OCI-LY1 (cell line): ENCODE measurements at regions not wholly inside any gene's neighbourhood (a gene's known extent, or its start where the extent isn't known, plus 50 kb on each side); places are given as distances from the start of the nearest gene placed in this dataset.

Experiments
- H2AFZ ChIP-seq: fragments of 200-600 bp; sonication (generic), shearing (Covaris generic); 2 replicates; pipeline ENCODE4 v1.6.0; 2014; ENCODE audit warnings: antibody characterized with exemption, mild to moderate bottlenecking, low read length
- H3F3A ChIP-seq: fragments of 200-600 bp; sonication (generic), shearing (Covaris generic); 2 replicates; pipeline ENCODE4 v1.6.0; 2014; ENCODE audit warnings: mild to moderate bottlenecking, antibody characterized with exemption, low read length, moderate library complexity; ENCODE audit not compliant: insufficient read depth
- H3K27ac ChIP-seq: fragments of 200-600 bp; sonication (generic); 2 replicates; pipeline ENCODE4 v1.5.1; 2014; ENCODE audit warnings: low read length, mixed run types, mild to moderate bottlenecking, low read depth; ENCODE audit not compliant: poor library complexity, severe bottlenecking
- H3K27me3 ChIP-seq: fragments of 200-600 bp; sonication (generic); 2 replicates; pipeline ENCODE4 v1.6.0; 2014; ENCODE audit warnings: antibody characterized with exemption, mild to moderate bottlenecking, low read length, moderate library complexity; ENCODE audit not compliant: insufficient read depth
- H3K36me3 ChIP-seq: fragments of 200-600 bp; sonication (generic); 2 replicates; pipeline ENCODE4 v1.6.1; 2014; ENCODE audit warnings: mild to moderate bottlenecking, antibody characterized with exemption, low read length, moderate library complexity, mixed read lengths; ENCODE audit not compliant: insufficient read depth
- H3K4me1 ChIP-seq: fragments of 200-600 bp; sonication (generic); 2 replicates; pipeline ENCODE4 v1.5.1; 2014; ENCODE audit warnings: mild to moderate bottlenecking, low read length, moderate library complexity; ENCODE audit not compliant: insufficient read depth, severe bottlenecking
- H3K4me2 ChIP-seq: fragments of 200-600 bp; sonication (generic), shearing (Covaris generic); 2 replicates; pipeline ENCODE4 v1.6.1; 2014; ENCODE audit warnings: low read length
- H3K4me3 ChIP-seq: fragments of 200-600 bp; sonication (generic); 2 replicates; pipeline ENCODE4 v1.5.1; 2014; ENCODE audit warnings: low read length, low read depth, mild to moderate bottlenecking, mixed read lengths; ENCODE audit not compliant: poor library complexity, severe bottlenecking
- H3K79me2 ChIP-seq: fragments of 200-600 bp; shearing (Covaris generic); 2 replicates; pipeline ENCODE4 v1.6.1; 2016; ENCODE audit warnings: mixed run types, low read length, mixed read lengths; ENCODE audit not compliant: insufficient read depth
- H3K9ac ChIP-seq: fragments of 200-600 bp; sonication (generic), shearing (Covaris generic); 2 replicates; pipeline ENCODE4 v1.6.1; 2014; ENCODE audit warnings: mild to moderate bottlenecking, low read length, mixed read lengths
- H3K9me2 ChIP-seq: fragments of 200-600 bp; sonication (generic), shearing (Covaris generic); 2 replicates; pipeline ENCODE4 v1.6.1; 2014; ENCODE audit warnings: low read depth, mild to moderate bottlenecking, low read length, mixed read lengths
- H3K9me3 ChIP-seq: fragments of 200-600 bp; shearing (Covaris generic); 2 replicates; pipeline ENCODE4 v1.6.1; 2014; ENCODE audit warnings: low read length, mixed read lengths
- H4K20me1 ChIP-seq: fragments of 200-600 bp; sonication (generic), shearing (Covaris generic); 2 replicates; pipeline ENCODE4 v1.6.0; 2016; ENCODE audit warnings: mild to moderate bottlenecking, low read length; ENCODE audit not compliant: insufficient read depth
- CTCF ChIP-seq: fragments of 200-600 bp; sonication (generic), shearing (Covaris generic); IDR thresholded peaks from 2 replicates; pipeline ENCODE4 v1.5.1; 2017; ENCODE audit warnings: mild to moderate bottlenecking, antibody characterized with exemption, low read length, moderate library complexity, mixed read lengths
- EZH2 ChIP-seq: fragments of 200-600 bp; sonication (generic), shearing (Covaris generic); IDR thresholded peaks from 2 replicates; pipeline ENCODE4 v1.8.0; 2017; ENCODE audit warnings: borderline replicate concordance, mixed run types, mild to moderate bottlenecking, antibody characterized with exemption, low read length, moderate library complexity, mixed read lengths

- Histone ChIP-seq H3K27me3 (no peaks in the 10 kb centered on the region), H3K27ac (no peak overlapping the region), H4K20me1 (no peaks in the 10 kb centered on the region), H3F3A (no peaks in the 10 kb centered on the region), H3K79me2 (no peaks in the 10 kb centered on the region), H2AFZ (no peak overlapping the region), H3K36me3 (no peaks in the 10 kb centered on the region), H3K4me1 (no peaks in the 10 kb centered on the region), H3K9me3 (no peaks in the 10 kb centered on the region), H3K9me2 (no peaks in the 10 kb centered on the region), H3K9ac (no peak overlapping the region), H3K4me3 (no peak overlapping the region), H3K4me2 (no peak overlapping the region)
- TF ChIP-seq EZH2 (no peak), CTCF (no peak)
Measured at GRCh38 chr16:65181071-65181561, 59.3 kb upstream of the CDH11 start.

GRCh38 chr16:65178151-65178550 is 56.3 kb upstream of the CDH11 start:
- Histone ChIP-seq H4K20me1 (no peaks in the 10 kb centered on the region), H3K27me3 (no peaks in the 10 kb centered on the region)

GRCh38 chr16:65176603-65177002 is 54.7 kb upstream of the CDH11 start:
- no peaks in the 10 kb centered on the region for H3F3A ChIP-seq
- H3K27me3 ChIP-seq, result no peaks in the 10 kb centered on the region
- no peak overlapping the region for H3K4me2 ChIP-seq
- H4K20me1 ChIP-seq, result no peaks in the 10 kb centered on the region
- no peaks in the 10 kb centered on the region for H3K79me2 ChIP-seq
- H3K4me3 ChIP-seq, result no peak overlapping the region
- H3K36me3 ChIP-seq, result no peaks in the 10 kb centered on the region
- no peaks in the 10 kb centered on the region for H3K9me2 ChIP-seq
- H3K9me3 ChIP-seq, result no peaks in the 10 kb centered on the region
- TF ChIP-seq CTCF (no peak), EZH2 (no peak)
- H3K4me1 ChIP-seq, result no peaks in the 10 kb centered on the region
- no peak overlapping the region for H3K27ac ChIP-seq
- no peak overlapping the region for H2AFZ ChIP-seq
- H3K9ac ChIP-seq, result no peak overlapping the region

More at GRCh38 chr16:65178151-65178550, 56.3 kb upstream of the CDH11 start:
- TF ChIP-seq CTCF (no peak), EZH2 (no peak)
- Histone ChIP-seq H3K4me3 (no peak overlapping the region), H2AFZ (no peak overlapping the region), H3K9ac (no peak overlapping the region), H3K9me2 (no peaks in the 10 kb centered on the region), H3K27ac (no peak overlapping the region), H3K79me2 (no peaks in the 10 kb centered on the region), H3K4me1 (no peaks in the 10 kb centered on the region), H3K36me3 (no peaks in the 10 kb centered on the region), H3K9me3 (no peaks in the 10 kb centered on the region), H3K4me2 (no peak overlapping the region), H3F3A (no peaks in the 10 kb centered on the region)
